HPDE6-E6E7 (cell line): ENCODE measurements at regions not wholly inside any gene's neighbourhood (a gene's known extent, or its start where the extent isn't known, plus 50 kb on each side); places are given as distances from the start of the nearest gene placed in this dataset.

Source experiments
- DNase-seq: peaks from one replicate; pipeline ENCODE4 v3.0.0; 2011; ENCODE audit warnings: missing footprints; ENCODE audit errors: extremely low spot score

DNA sequence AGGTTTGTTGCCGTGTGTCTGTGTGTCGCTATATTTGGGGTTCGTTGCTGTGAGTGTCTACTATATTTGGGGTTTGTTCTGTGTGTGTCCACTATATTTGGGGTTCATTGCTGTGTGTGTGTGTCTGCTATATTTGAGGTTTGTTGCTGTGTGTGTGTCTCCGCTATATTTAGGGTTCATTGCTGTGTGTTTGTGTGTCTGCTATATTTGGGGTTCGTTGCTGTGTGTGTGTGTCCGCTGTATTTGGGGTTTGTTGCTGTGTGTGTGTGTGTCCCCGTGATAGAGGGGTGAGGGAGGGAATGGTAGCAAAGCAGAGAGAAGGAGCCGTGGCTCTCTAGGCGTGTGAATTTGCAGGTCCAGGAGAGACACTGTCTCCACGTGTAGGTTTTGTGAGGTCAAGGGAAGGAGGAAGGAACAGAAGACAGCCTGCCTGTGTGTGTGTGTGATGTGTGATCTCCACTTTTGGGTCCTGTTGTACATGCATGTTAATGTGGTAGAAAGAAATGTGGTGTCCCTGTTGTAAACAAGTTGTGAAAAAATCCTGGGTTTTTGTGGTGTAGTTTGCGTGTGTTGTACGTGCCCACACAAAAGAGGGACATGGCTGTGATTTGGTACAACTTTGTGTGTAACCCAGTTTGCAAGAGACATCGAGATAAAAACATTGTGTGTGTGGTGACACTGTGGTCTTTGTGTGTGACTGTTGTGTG, 56.3 kb upstream of the ECE1 start:
- no peak for DNase-seq

DNA sequence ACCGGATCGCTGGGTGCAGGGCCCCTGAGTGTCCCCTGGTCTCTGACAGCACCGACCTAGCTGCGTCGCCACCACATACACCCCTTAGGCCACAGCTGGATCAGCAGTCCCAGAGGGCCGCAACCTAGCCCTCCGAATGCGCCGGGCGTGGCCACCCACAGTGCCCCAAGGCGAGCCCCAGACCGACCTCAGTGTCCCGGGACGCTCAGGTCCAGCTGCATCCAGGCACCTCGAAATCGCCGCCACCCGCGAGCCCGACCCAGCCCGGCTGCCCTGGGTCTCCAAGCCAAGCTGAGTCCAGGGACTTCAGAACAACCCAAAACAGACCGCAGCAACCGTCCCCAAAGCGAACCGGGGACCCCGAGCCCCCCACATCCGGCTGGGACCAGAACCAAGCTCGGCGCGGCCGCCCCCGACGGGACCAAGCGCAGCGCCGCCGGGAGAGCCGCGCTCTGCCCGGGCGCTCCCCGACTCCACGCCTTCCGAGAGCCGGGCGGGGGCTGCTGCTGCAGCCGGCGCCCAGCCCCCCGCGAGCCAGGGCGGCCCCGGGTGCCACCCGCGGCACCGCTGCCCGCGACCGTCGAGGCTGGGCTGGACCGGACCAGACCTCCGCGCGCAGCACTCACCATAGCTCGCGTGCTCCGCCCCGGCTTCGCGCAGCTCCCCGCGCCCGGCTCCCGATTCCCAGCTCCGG, 54.6 kb upstream of the ECE1 start:
- no peak for DNase-seq

GRCh38 chr1:21344098-21344749, 54.0 kb upstream of the ECE1 start:
- no peak for DNase-seq

GRCh38 chr1:21342961-21343838, 52.9 kb upstream of the ECE1 start:
- no peak for DNase-seq

DNA sequence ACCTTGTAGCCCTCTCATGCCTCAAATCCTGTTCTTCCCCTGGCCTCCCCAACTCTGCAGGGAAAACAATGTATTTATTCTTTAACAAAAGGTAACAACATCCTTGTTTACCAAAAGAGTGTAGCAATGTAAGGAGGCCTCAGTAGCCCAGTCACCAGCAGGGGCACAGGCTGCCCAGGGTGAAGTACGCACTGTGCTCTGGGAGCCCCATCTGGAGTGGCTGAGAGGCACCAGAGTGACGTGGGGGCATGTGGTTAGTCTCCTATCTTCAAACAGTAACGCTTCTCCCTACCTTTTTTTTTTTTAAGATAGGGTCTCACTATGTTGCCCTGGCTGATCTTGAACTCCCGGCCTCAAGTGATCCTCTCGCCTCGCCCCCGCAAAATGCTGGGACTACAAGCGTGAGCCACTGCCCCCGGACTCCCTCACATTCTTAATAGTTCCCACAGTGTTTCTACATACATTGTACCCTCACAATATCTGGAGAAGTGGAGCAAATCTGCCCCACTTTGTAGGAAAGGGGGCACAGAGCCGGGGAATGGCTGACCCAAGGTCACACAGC, 51.3 kb upstream of the ECE1 start:
- no peak for DNase-seq

- no peak for DNase-seq
Measured at GRCh38 chr1:21341022-21341421, 50.8 kb upstream of the ECE1 start.

DNA sequence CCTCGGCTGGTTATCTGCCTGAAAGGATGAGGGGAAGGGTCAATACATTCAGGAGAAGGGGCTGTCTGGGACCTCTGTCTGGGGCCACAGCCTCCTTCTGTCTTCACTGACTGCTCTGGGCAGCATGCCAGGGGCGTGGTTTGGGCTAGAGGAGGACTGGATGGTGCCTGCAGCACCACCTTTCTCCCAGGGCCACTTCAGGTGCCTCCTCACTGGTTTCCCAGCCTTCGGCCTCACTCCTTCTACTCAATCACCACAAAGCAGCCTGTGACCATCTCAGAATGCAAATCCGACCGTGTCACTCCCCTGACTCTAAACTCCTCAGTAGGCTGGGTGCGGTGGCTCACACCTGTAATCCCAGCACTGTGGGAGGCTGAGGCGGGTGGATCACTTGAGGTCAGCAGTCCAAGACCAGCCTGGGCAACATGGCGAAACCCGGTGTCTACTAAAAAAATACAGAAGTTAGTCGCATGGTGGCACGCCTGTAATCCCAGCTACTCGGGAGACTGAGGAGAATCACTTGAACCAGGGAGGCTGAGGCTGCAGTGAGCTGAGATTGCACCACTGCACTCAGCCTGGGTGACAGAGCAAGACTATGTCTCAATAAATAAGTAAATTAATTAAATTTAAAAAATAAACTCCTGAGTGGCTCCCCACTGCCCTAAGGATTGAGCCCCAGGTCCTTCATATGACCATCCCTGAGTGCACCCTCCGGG, 50.1 kb upstream of the ECE1 start:
- no peak for DNase-seq
